Thyroid gland (tissue), 4 donors: ENCODE measurements at regions not wholly inside any gene's neighbourhood (a gene's known extent, or its start where the extent isn't known, plus 50 kb on each side); places are given as distances from the start of the nearest gene placed in this dataset.

Experiments used
- CTCF ChIP-seq, 6 experiments: fragments of 200-600 bp in 3 of 6; fragments of 450-650 bp in 3 of 6; sonication (generic) in 3 of 6; IDR thresholded peaks; one replicate each; pipeline ENCODE4 v1.5.1; 2016 to 2019; ENCODE audit warnings: antibody characterized with exemption in 6 of 6, mild to moderate bottlenecking in 2 of 6, inconsistent platforms in 1 of 6, moderate library complexity in 1 of 6
- POLR2A ChIP-seq, 2 donors: fragments of 450-650 bp; IDR thresholded peaks; one replicate each; pipeline ENCODE4 v1.6.1; 2017; ENCODE audit warnings: antibody characterized with exemption in 2 of 2, mild to moderate bottlenecking in 2 of 2, moderate library complexity in 1 of 2

GRCh38 chr16:6446370-6446769, 886.3 kb upstream of the RBFOX1 start:
- TF ChIP-seq POLR2A (IDR thresholded peaks at IDR 0.05) (no peak), CTCF (IDR thresholded peaks at IDR 0.05) (no peak)
